Right forelimb (tissue), 1 donor: ENCODE measurements at regions not wholly inside any gene's neighbourhood (a gene's known extent, or its start where the extent isn't known, plus 50 kb on each side); places are given as distances from the start of the nearest gene placed in this dataset.
"Not testable (repeated sequence)": the region's sequence is repeated elsewhere in the genome, so short reads cannot be mapped to it uniquely, and the experiment has no call there.

Experiments used
- DNase-seq: peaks from one replicate; pipeline ENCODE4 v3.0.0-alpha.2; 2018

- DNase-seq, result no peak
These were observed 624.7 kb upstream of the ZFP42 start for GRCh38 chr4:187370918-187371317.

GRCh38 chr4:187378441-187378840 is 617.1 kb upstream of the ZFP42 start:
- DNase-seq, result no peak

GRCh38 chr4:187380181-187380581 is 615.4 kb upstream of the ZFP42 start:
- DNase-seq, result no peak

GRCh38 chr4:187383181-187383580 is 612.4 kb upstream of the ZFP42 start:
- no peak for DNase-seq

GRCh38 chr4:187387739-187388138 is 607.8 kb upstream of the ZFP42 start:
- DNase-seq, result no peak

GRCh38 chr4:187389420-187389819 is 606.2 kb upstream of the ZFP42 start:
- no peak for DNase-seq

- no peak for DNase-seq
These were observed 604.9 kb upstream of the ZFP42 start for GRCh38 chr4:187390646-187391045.

- no peak for DNase-seq
These were observed 601.8 kb upstream of the ZFP42 start for GRCh38 chr4:187393531-187394344.

- no peak for DNase-seq
These were observed 599.5 kb upstream of the ZFP42 start for GRCh38 chr4:187396106-187396505.

- DNase-seq, result not testable (repeated sequence)
These were observed 587.1 kb upstream of the ZFP42 start for GRCh38 chr4:187408447-187408846.

- DNase-seq, result no peak
These were observed 581.8 kb upstream of the ZFP42 start for GRCh38 chr4:187413564-187414358.

- no peak for DNase-seq
These were observed 580.9 kb upstream of the ZFP42 start for GRCh38 chr4:187414716-187415115.

GRCh38 chr4:187415231-187415630 is 580.3 kb upstream of the ZFP42 start:
- DNase-seq, result no peak

- no peak for DNase-seq
These were observed 579.4 kb upstream of the ZFP42 start for GRCh38 chr4:187416216-187416615.

GRCh38 chr4:187417721-187418120 is 577.9 kb upstream of the ZFP42 start:
- no peak for DNase-seq

- DNase-seq, result no peak
These were observed 572.9 kb upstream of the ZFP42 start for GRCh38 chr4:187422655-187423054.

- no peak for DNase-seq
These were observed 570.9 kb upstream of the ZFP42 start for GRCh38 chr4:187424636-187425035.

- no peak for DNase-seq
These were observed 569.1 kb upstream of the ZFP42 start for GRCh38 chr4:187426511-187426910.

- no peak for DNase-seq
These were observed 563.3 kb upstream of the ZFP42 start for GRCh38 chr4:187432310-187432709.

GRCh38 chr4:187433141-187433540 is 562.4 kb upstream of the ZFP42 start:
- no peak for DNase-seq

- no peak for DNase-seq
These were observed 559.3 kb upstream of the ZFP42 start for GRCh38 chr4:187436251-187436650.

- no peak for DNase-seq
These were observed 551.5 kb upstream of the ZFP42 start for GRCh38 chr4:187444061-187444460.

- DNase-seq, result no peak
These were observed 545.9 kb upstream of the ZFP42 start for GRCh38 chr4:187449702-187450101.

GRCh38 chr4:187451776-187452175 is 543.8 kb upstream of the ZFP42 start:
- DNase-seq, result peak; percentile 46
